ENCODE measurements at regions not wholly inside any gene's neighbourhood (a gene's known extent, or its start where the extent isn't known, plus 50 kb on each side); places are given as distances from the start of the nearest gene placed in this dataset.

DNA sequence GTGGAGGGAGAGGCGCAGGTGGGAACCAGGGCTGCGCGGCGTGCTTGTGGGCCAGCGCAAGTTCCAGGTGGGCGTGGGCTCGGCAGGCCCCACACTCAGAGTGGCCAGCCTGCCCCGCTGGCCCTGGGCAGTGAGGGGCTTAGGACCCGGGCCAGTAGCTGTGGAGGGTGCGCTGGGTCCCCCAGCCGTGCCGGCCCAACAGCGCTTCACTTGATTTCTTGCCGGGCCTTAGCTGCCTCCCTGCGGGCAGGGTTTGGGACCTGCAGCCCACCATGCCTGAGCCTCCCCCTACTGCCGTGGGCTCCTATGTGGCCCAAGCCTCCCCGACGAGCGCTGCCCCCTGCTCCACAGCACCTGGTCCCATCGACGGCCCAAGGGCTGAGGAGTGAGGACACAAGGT is 1636.9 kb upstream of the SLC39A10 start:
- Histone ChIP-seq H3K9ac (ENCODE audit: low read length) (no peak overlapping the region), H3K36me3 (replicated peaks; ENCODE audit: insufficient read depth, low read length) (no peaks in the 10 kb centered on the region), H3K9me2 (replicated peaks; ENCODE audit: insufficient read depth, low read length) (no peaks in the 10 kb centered on the region), H3K4me2 (ENCODE audit: low read depth, low read length) (no peak overlapping the region), H3K4me1 (ENCODE audit: low read length) (no peaks in the 10 kb centered on the region), H3F3A (ENCODE audit: insufficient read depth, low read length) (no peaks in the 10 kb centered on the region), H4K20me1 (ENCODE audit: insufficient read depth, low read length) (no peaks in the 10 kb centered on the region), H3K9me3 (replicated peaks; ENCODE audit: insufficient read depth, low read length) (no peaks in the 10 kb centered on the region), H3K4me3 (ENCODE audit: low read length) (no peak overlapping the region), H3K27me3 (replicated peaks; ENCODE audit: insufficient read depth, low read length) (no peaks in the 10 kb centered on the region), H2AFZ (ENCODE audit: low read length) (no peak overlapping the region), H3K27ac (ENCODE audit: low read length) (no peak overlapping the region), H3K79me2 (ENCODE audit: low read length) (no peaks in the 10 kb centered on the region)
- no peak for DNase-seq
- TF ChIP-seq EZH2 (optimal IDR thresholded peaks at IDR 0.05; ENCODE audit: low read depth, low read length) (no peak), EZH2phosphoT487 (IDR thresholded peaks at IDR 0.05; ENCODE audit: low read length) (no peak)
- TF ChIP-seq, protein P1, sequence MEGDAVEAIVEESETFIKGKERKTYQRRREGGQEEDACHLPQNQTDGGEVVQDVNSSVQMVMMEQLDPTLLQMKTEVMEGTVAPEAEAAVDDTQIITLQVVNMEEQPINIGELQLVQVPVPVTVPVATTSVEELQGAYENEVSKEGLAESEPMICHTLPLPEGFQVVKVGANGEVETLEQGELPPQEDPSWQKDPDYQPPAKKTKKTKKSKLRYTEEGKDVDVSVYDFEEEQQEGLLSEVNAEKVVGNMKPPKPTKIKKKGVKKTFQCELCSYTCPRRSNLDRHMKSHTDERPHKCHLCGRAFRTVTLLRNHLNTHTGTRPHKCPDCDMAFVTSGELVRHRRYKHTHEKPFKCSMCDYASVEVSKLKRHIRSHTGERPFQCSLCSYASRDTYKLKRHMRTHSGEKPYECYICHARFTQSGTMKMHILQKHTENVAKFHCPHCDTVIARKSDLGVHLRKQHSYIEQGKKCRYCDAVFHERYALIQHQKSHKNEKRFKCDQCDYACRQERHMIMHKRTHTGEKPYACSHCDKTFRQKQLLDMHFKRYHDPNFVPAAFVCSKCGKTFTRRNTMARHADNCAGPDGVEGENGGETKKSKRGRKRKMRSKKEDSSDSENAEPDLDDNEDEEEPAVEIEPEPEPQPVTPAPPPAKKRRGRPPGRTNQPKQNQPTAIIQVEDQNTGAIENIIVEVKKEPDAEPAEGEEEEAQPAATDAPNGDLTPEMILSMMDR (IDR thresholded peaks at IDR 0.05; ENCODE audit: low read length), result no peak

DNA sequence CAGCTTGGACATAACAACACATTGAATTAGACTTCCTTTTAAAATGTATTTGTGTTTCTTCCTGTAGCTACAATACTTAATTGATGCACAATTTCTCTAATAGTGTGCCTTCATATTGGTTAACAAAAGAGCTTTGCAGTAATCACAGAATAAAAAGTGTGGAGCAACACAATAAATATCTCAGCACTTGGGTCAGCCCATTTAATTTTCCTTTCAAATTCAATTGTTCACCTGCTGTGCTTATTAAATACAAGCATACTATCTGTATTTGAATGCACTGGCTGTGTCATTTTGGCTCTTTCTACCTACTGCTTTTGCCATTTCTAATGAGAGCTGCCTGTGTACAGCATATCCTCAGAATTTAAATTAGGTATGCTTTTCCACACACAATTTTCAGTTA is 1641.3 kb upstream of the SLC39A10 start:
- TF ChIP-seq EZH2 (optimal IDR thresholded peaks at IDR 0.05; ENCODE audit: low read depth, low read length), result no peak
- TF ChIP-seq EZH2phosphoT487 (IDR thresholded peaks at IDR 0.05; ENCODE audit: low read length), result no peak
- TF ChIP-seq, protein P1 (IDR thresholded peaks at IDR 0.05; ENCODE audit: low read length), result no peak

DNA sequence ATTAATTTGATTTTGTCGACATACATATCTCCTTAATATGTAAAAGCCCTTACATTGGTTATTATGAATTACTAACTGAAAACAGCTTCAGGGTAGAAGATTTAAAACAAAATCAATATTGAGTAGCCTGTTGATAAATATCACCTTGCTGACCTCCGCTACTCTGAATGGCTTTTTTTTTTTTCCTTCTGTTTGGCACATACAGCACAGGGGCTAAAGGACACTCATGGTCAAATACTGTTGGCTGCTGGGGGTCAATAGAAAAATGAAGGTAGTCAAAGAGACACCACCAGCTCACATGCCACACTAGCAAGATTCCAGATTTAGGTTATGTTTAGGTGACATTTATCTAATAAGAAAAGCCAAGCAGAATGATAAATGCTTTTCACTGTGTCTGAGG is 1642.4 kb upstream of the SLC39A10 start:
- Histone ChIP-seq H3K36me3 (replicated peaks; ENCODE audit: insufficient read depth, low read length) (no peaks in the 10 kb centered on the region), H3K9ac (ENCODE audit: low read length) (no peak overlapping the region), H3K9me3 (replicated peaks; ENCODE audit: insufficient read depth, low read length) (no peaks in the 10 kb centered on the region), H3K79me2 (ENCODE audit: low read length) (no peaks in the 10 kb centered on the region), H3K9me2 (replicated peaks; ENCODE audit: insufficient read depth, low read length) (no peaks in the 10 kb centered on the region), H3K27ac (ENCODE audit: low read length) (no peak overlapping the region), H3K27me3 (replicated peaks; ENCODE audit: insufficient read depth, low read length) (no peaks in the 10 kb centered on the region), H4K20me1 (ENCODE audit: insufficient read depth, low read length) (no peaks in the 10 kb centered on the region), H2AFZ (ENCODE audit: low read length) (no peak overlapping the region), H3K4me1 (ENCODE audit: low read length) (no peaks in the 10 kb centered on the region), H3F3A (ENCODE audit: insufficient read depth, low read length) (no peaks in the 10 kb centered on the region), H3K4me2 (ENCODE audit: low read depth, low read length) (no peak overlapping the region), H3K4me3 (ENCODE audit: low read length) (no peak overlapping the region)
- no peak for DNase-seq
- TF ChIP-seq EZH2phosphoT487 (IDR thresholded peaks at IDR 0.05; ENCODE audit: low read length) (no peak), EZH2 (optimal IDR thresholded peaks at IDR 0.05; ENCODE audit: low read depth, low read length) (no peak)
- TF ChIP-seq, protein P1 (IDR thresholded peaks at IDR 0.05; ENCODE audit: low read length), result no peak

More for the DNA sequence above, 1641.3 kb upstream of the SLC39A10 start:
- H3K4me3 ChIP-seq (ENCODE audit: low read length), result no peak overlapping the region
- H3K9me3 ChIP-seq (replicated peaks; ENCODE audit: insufficient read depth, low read length), result no peaks in the 10 kb centered on the region
- H3F3A ChIP-seq (ENCODE audit: insufficient read depth, low read length), result no peaks in the 10 kb centered on the region
- no peak overlapping the region for H3K4me2 ChIP-seq (ENCODE audit: low read depth, low read length)
- H3K27ac ChIP-seq (ENCODE audit: low read length), result no peak overlapping the region
- no peaks in the 10 kb centered on the region for H3K9me2 ChIP-seq (replicated peaks; ENCODE audit: insufficient read depth, low read length)
- H3K9ac ChIP-seq (ENCODE audit: low read length), result no peak overlapping the region
- H3K27me3 ChIP-seq (replicated peaks; ENCODE audit: insufficient read depth, low read length), result no peaks in the 10 kb centered on the region
- DNase-seq, result no peak
- H4K20me1 ChIP-seq (ENCODE audit: insufficient read depth, low read length), result no peaks in the 10 kb centered on the region
- no peaks in the 10 kb centered on the region for H3K79me2 ChIP-seq (ENCODE audit: low read length)
- H3K4me1 ChIP-seq (ENCODE audit: low read length), result no peaks in the 10 kb centered on the region
- H2AFZ ChIP-seq (ENCODE audit: low read length), result no peak overlapping the region
- no peaks in the 10 kb centered on the region for H3K36me3 ChIP-seq (replicated peaks; ENCODE audit: insufficient read depth, low read length)
